HEK293T (cell line): ENCODE measurements at regions not wholly inside any gene's neighbourhood (a gene's known extent, or its start where the extent isn't known, plus 50 kb on each side); places are given as distances from the start of the nearest gene placed in this dataset.

Source experiments
- ARNT ChIP-seq: fragments of 450-650 bp; IDR thresholded peaks from 2 replicates; pipeline ENCODE4 v1.6.1; 2017; ENCODE audit warnings: mild to moderate bottlenecking
- BHLHE40 ChIP-seq: fragments of 450-650 bp; IDR thresholded peaks from 2 replicates; pipeline ENCODE4 v1.6.1; 2016; ENCODE audit warnings: mild to moderate bottlenecking, moderate library complexity, borderline replicate concordance
- ELF4 ChIP-seq: fragments of 450-650 bp; IDR thresholded peaks from 2 replicates; pipeline ENCODE4 v1.6.1; 2017; ENCODE audit warnings: antibody characterized with exemption
- FOXA1 ChIP-seq: fragments of 450-650 bp; IDR thresholded peaks from 2 replicates; pipeline ENCODE4 v1.6.1; 2016; ENCODE audit warnings: mild to moderate bottlenecking
- FOXK2 ChIP-seq: fragments of 450-650 bp; IDR thresholded peaks from 2 replicates; pipeline ENCODE4 v1.6.1; 2016; ENCODE audit warnings: mild to moderate bottlenecking
- HDGF ChIP-seq: fragments of 450-650 bp; IDR thresholded peaks from 2 replicates; pipeline ENCODE4 v1.6.1; 2017; ENCODE audit warnings: antibody characterized with exemption, borderline replicate concordance
- L3MBTL2 ChIP-seq: fragments of 450-650 bp; conservative IDR thresholded peaks from 2 replicates; pipeline ENCODE4 v1.6.1; 2016; ENCODE audit warnings: mild to moderate bottlenecking
- LEF1 ChIP-seq: fragments of 450-650 bp; IDR thresholded peaks from 2 replicates; pipeline ENCODE4 v1.6.1; 2017; ENCODE audit warnings: mild to moderate bottlenecking, borderline replicate concordance
- NFRKB ChIP-seq: fragments of 450-650 bp; IDR thresholded peaks from 2 replicates; pipeline ENCODE4 v1.6.1; 2016; ENCODE audit warnings: mild to moderate bottlenecking, moderate library complexity
- SP1 ChIP-seq: fragments of 450-650 bp; IDR thresholded peaks from 2 replicates; pipeline ENCODE4 v1.6.1; 2017
- SUZ12 ChIP-seq: fragments of 450-650 bp; IDR thresholded peaks from 2 replicates; pipeline ENCODE4 v1.6.1; 2016; ENCODE audit warnings: mild to moderate bottlenecking
- ZNF384 ChIP-seq: fragments of 450-650 bp; IDR thresholded peaks from 2 replicates; pipeline ENCODE4 v1.6.1; 2016

- TF ChIP-seq SP1 (no peak), SUZ12 (no peak), ZNF384 (no peak), BHLHE40 (no peak), FOXK2 (no peak), HDGF (no peak), NFRKB (no peak), FOXA1 (no peak), L3MBTL2 (no peak), ARNT (no peak), LEF1 (no peak), ELF4 (no peak)
These were observed 277.4 kb downstream of the FAM76B start for GRCh38 chr11:95512177-95512576.
